Mucosa of descending colon (tissue), 3 donors: ENCODE measurements at regions not wholly inside any gene's neighbourhood (a gene's known extent, or its start where the extent isn't known, plus 50 kb on each side); places are given as distances from the start of the nearest gene placed in this dataset.
"Not testable (repeated sequence)": the region's sequence is repeated elsewhere in the genome, so short reads cannot be mapped to it uniquely, and the experiment has no call there.

Source experiments
- ATAC-seq: fragments of 200-7000 bp; cut with Tn5 transposase; one replicate; pipeline ENCODE4 v1.9.1; 2020; ENCODE audit warnings: mild to moderate bottlenecking, moderate library complexity
- DNase-seq, 3 donors: peaks; one replicate each; pipeline ENCODE4 v3.0.0-alpha.2; 2020
- H3K36me3 ChIP-seq: fragments of 200-600 bp; one replicate; pipeline ENCODE4 v1.8.0; 2021; ENCODE audit warnings: low read depth, mild to moderate bottlenecking
- H3K4me1 ChIP-seq: fragments of 200-600 bp; one replicate; pipeline ENCODE4 v1.8.0; 2021; ENCODE audit warnings: low read depth, mild to moderate bottlenecking
- H3K4me3 ChIP-seq: fragments of 200-600 bp; one replicate; pipeline ENCODE4 v1.8.0; 2021; ENCODE audit warnings: mild to moderate bottlenecking
- H3K9me3 ChIP-seq: fragments of 200-600 bp; one replicate; pipeline ENCODE4 v1.8.0; 2021; ENCODE audit warnings: mild to moderate bottlenecking
- intact Hi-C, 2 donors: fragments of 100-400 bp; cut with DNase I in 1 of 2; cut with micrococcal nuclease in 1 of 2; formaldehyde crosslinking; loops; one replicate each; pipeline versions ENCODE4 v1.11.0 to v1.11.1; 2022; cut with DNase I, micrococcal nuclease
- TF ChIP-seq, protein P1 (sequence below): fragments of 200-600 bp; IDR thresholded peaks from one replicate; pipeline ENCODE4 v1.8.0; 2022; ENCODE audit warnings: antibody characterized with exemption, mild to moderate bottlenecking
- donor health status: DM: no; HTN: no; CAD: no; lungs with moderate emphysema.
- donor health status: DM: no; HTN: no; CAD: no.
- donor health status: DM: no; HTN: yes; CAD: no.

DNA sequence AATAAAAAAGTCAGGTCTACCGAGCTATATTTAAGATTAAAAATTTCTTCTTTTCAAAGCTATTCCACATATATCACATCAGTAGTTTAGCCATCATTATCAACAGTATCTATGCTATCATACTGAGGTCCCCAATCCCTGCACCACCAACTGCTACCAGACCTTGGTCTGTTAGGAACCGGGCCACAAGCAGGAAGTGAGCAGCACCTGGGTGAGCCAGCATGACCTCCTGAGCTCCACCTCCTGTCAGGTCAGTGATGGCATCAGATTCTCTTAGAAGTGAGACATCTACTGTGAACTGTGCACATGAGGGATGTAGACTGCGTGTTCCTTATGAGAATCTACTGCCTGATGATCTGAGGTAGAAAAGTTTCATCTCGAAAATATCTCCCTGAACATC, 632.1 kb upstream of the KCND2 start:
- ATAC-seq: no peak
- Histone ChIP-seq H3K4me3 (no peak overlapping the region), H3K4me1 (no peaks in the 10 kb centered on the region), H3K36me3 (no peaks in the 10 kb centered on the region), H3K9me3 (peaks cover 3% of the 10 kb centered on the region)
- intact Hi-C loops: no loop called here
- no peak for DNase-seq
- TF ChIP-seq, protein P1, sequence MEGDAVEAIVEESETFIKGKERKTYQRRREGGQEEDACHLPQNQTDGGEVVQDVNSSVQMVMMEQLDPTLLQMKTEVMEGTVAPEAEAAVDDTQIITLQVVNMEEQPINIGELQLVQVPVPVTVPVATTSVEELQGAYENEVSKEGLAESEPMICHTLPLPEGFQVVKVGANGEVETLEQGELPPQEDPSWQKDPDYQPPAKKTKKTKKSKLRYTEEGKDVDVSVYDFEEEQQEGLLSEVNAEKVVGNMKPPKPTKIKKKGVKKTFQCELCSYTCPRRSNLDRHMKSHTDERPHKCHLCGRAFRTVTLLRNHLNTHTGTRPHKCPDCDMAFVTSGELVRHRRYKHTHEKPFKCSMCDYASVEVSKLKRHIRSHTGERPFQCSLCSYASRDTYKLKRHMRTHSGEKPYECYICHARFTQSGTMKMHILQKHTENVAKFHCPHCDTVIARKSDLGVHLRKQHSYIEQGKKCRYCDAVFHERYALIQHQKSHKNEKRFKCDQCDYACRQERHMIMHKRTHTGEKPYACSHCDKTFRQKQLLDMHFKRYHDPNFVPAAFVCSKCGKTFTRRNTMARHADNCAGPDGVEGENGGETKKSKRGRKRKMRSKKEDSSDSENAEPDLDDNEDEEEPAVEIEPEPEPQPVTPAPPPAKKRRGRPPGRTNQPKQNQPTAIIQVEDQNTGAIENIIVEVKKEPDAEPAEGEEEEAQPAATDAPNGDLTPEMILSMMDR: no peak

DNA sequence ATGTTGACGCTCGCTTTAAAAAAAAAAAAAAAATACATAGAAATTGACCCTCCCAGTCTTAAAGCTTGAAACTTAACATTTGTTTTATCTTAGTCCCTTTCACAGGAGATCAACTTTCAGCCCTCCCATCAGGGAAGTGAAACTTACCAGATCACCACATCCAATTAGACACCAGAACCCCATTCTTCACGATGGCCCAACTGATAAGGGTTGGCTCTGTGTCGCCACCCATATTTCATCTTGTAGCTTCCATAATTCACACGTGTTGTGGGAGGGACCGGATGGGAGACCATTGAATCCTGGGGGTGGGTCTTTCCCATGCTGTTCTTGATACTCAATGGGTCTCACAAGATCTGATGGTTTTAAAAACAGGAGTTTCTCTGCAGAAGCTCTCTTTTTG, 629.4 kb upstream of the KCND2 start:
- TF ChIP-seq, protein P1: no peak
- DNase-seq (no peak), ATAC-seq (no peak)
- Histone ChIP-seq H3K4me1 (no peaks in the 10 kb centered on the region), H3K9me3 (peaks cover 8% of the 10 kb centered on the region), H3K36me3 (no peaks in the 10 kb centered on the region), H3K4me3 (no peak overlapping the region)
- intact Hi-C loops: no loop called here

GRCh38 chr7:119647286-119647685, 625.7 kb upstream of the KCND2 start:
- TF ChIP-seq, protein P1: no peak
- ATAC-seq: no peak

DNA sequence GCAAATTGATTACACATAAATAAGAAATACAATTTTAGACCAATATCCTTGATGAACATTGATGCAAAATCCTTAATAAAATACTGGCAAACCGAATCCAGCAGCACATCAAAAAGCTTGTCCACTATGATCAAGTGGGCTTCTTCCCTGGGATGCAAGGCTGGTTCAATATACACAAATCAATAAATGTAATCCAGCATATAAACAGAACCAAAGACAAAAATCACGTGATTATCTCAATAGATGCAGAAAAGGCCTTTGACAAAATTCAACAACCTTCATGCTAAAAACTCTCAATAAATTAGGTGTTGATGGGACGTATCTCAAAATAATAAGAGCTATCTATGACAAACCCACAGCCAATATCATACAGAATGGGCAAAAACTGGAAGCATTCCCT, 624.2 kb upstream of the KCND2 start:
- intact Hi-C loops, H3K36me3 ChIP-seq, DNase-seq: not testable (repeated sequence)

More at GRCh38 chr7:119647286-119647685, 625.7 kb upstream of the KCND2 start:
- intact Hi-C loops: no loop called here
- H3K4me1 ChIP-seq: no peaks in the 10 kb centered on the region
- H3K4me3 ChIP-seq: no peak overlapping the region
- no peak for DNase-seq
- H3K36me3 ChIP-seq: no peaks in the 10 kb centered on the region
- H3K9me3 ChIP-seq: peaks cover 8% of the 10 kb centered on the region

GRCh38 chr7:119660080-119660479, 612.9 kb upstream of the KCND2 start:
- Histone ChIP-seq H3K4me1 (no peaks in the 10 kb centered on the region), H3K4me3 (no peak overlapping the region), H3K9me3 (no peaks in the 10 kb centered on the region), H3K36me3 (no peaks in the 10 kb centered on the region)
- DNase-seq (no peak), ATAC-seq (no peak)
- intact Hi-C loops: no loop called here
- TF ChIP-seq, protein P1: no peak

More for the DNA sequence above, 624.2 kb upstream of the KCND2 start:
- not testable (repeated sequence) for H3K4me3 ChIP-seq, H3K4me1 ChIP-seq, ATAC-seq, H3K9me3 ChIP-seq

DNA sequence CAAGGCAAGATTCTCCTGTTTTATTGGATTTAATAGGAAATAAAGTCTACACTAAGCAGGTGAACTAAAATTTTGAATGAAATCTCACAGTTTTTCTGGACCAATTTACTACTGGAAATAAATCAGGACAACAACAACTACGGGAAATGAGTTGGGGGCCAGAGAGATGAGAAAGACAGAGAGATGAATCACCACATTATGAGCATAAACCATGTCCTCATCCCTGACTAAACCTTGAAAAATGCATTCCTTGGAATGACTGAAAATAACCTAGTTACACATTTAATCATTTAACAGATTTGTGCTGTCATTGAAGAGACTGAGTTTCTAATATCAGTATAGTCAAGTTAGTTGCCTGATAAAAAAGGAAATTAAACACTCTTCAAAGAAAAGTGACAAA, 608.4 kb upstream of the KCND2 start:
- DNase-seq: no peak
- TF ChIP-seq, protein P1: no peak
- no peak for ATAC-seq
- Histone ChIP-seq H3K36me3 (no peaks in the 10 kb centered on the region), H3K4me1 (no peaks in the 10 kb centered on the region), H3K4me3 (no peak overlapping the region), H3K9me3 (no peaks in the 10 kb centered on the region)
- intact Hi-C loops: no loop called here
